K562 (cell line): ENCODE measurements at regions not wholly inside any gene's neighbourhood (a gene's known extent, or its start where the extent isn't known, plus 50 kb on each side); places are given as distances from the start of the nearest gene placed in this dataset.

Experiments
- ATAC-seq: fragments of 200-7000 bp; cut with Tn5 transposase; 3 replicates; pipeline ENCODE4 v1.9.1; 2020; ENCODE audit warnings: moderate library complexity
- BruUV-seq: library from RNA; stranded (reverse); fragments of 400-500 nt; replicated peaks from 2 replicates; lab custom pipeline; 2021; lab: Mats Ljungman, UMichigan
- CTCF ChIA-PET: fragments of 300-600 bp; formaldehyde crosslinking; extraction: SDS; loops from one replicate; lab custom pipeline; 2021; ENCODE audit warnings: low intra/inter-chr PET ratio; lab: Yijun Ruan, JAX
- POLR2A ChIA-PET: fragments of 300-600, 350-650 bp; sonication (Branson Sonifier 250); formaldehyde crosslinking; extraction: SDS; loops from one replicate; lab custom pipeline; 2021; ENCODE audit warnings: antibody characterized with exemption, inconsistent platforms; lab: Yijun Ruan, JAX
- DNase-seq, 4 experiments: peaks; one replicate each; pipeline versions ENCODE4 v3.0.0 to v3.0.0-alpha.2; 2011 to 2018; ENCODE audit warnings: low spot score in 3 of 4, mixed read lengths in 3 of 4; ENCODE audit errors: extremely low read depth in 1 of 4
- FAIRE-seq: peaks from 2 replicates; lab custom pipeline; 2011; peaks lifted over from hg19 to GRCh38; lab: Jason Lieb, UNC
- H2AFZ ChIP-seq: 2 replicates; pipeline ENCODE4 v1.6.0; 2011; ENCODE audit warnings: low read depth, low read length, control low read depth, inconsistent platforms
- H3K27ac ChIP-seq: fragments of 200-600 bp; 3 replicates; pipeline ENCODE4 v1.8.0; 2011; ENCODE audit warnings: low read depth, mild to moderate bottlenecking, control low read depth, inconsistent platforms, low read length, moderate library complexity, mixed read lengths; ENCODE audit errors: extremely low read depth
- H3K27me3 ChIP-seq, 2 experiments: fragments of 300-600 bp in 1 of 2; 2 replicates in 1 of 2; 3 replicates in 1 of 2; pipeline versions ENCODE4 v1.6.0 to v1.8.0; 2011; ENCODE audit warnings: inconsistent platforms in 2 of 2, low read length in 2 of 2, mild to moderate bottlenecking in 1 of 2, mixed read lengths in 1 of 2, moderate library complexity in 1 of 2; ENCODE audit not compliant: control insufficient read depth in 2 of 2, insufficient read depth in 2 of 2
- H3K36me3 ChIP-seq: fragments of 300-600 bp; 3 replicates; pipeline ENCODE4 v1.8.0; 2011; ENCODE audit warnings: mild to moderate bottlenecking, low read length, inconsistent platforms; ENCODE audit not compliant: control insufficient read depth, insufficient read depth
- H3K4me1 ChIP-seq, 2 experiments: fragments of 200-600 bp in 1 of 2; replicated peaks in 1 of 2; 2 replicates in 1 of 2; 3 replicates in 1 of 2; pipeline versions ENCODE4 v1.5.1 to v1.8.0; 2011; ENCODE audit warnings: inconsistent platforms in 2 of 2, low read length in 2 of 2, mild to moderate bottlenecking in 1 of 2, mixed read lengths in 1 of 2, moderate library complexity in 1 of 2; ENCODE audit not compliant: control insufficient read depth in 2 of 2, insufficient read depth in 2 of 2
- H3K4me2 ChIP-seq: 2 replicates; pipeline ENCODE4 v1.6.1; 2011; ENCODE audit warnings: low read length, control low read depth, inconsistent platforms, mixed read lengths; ENCODE audit not compliant: insufficient read depth
- H3K4me3 ChIP-seq: fragments of 200-600 bp; sonication (generic), shearing (Covaris generic); 2 replicates; pipeline ENCODE4 v1.5.1; 2016; ENCODE audit warnings: control low read depth, inconsistent platforms
- H3K79me2 ChIP-seq: fragments of 200-600 bp; 3 replicates; pipeline ENCODE4 v1.8.0; 2011; ENCODE audit warnings: low read length, inconsistent platforms; ENCODE audit not compliant: control insufficient read depth, insufficient read depth
- H3K9ac ChIP-seq, 2 experiments: 2 replicates each; pipeline versions ENCODE4 v1.6.0 to v1.6.1; 2011; ENCODE audit warnings: low read depth in 2 of 2, low read length in 2 of 2, control low read depth in 1 of 2, inconsistent platforms in 1 of 2, mild to moderate bottlenecking in 1 of 2, mixed read lengths in 1 of 2; ENCODE audit not compliant: insufficient read depth in 1 of 2
- H3K9me1 ChIP-seq: one replicate; pipeline ENCODE4 v1.6.0; 2011; ENCODE audit warnings: inconsistent platforms, mild to moderate bottlenecking, low read length, moderate library complexity; ENCODE audit not compliant: control insufficient read depth, insufficient read depth
- H3K9me3 ChIP-seq: replicated peaks from 2 replicates; pipeline ENCODE4 v1.5.1; 2011; ENCODE audit warnings: low read depth, low read length, inconsistent platforms; ENCODE audit not compliant: control insufficient read depth, insufficient read depth
- H4K20me1 ChIP-seq: replicated peaks from 2 replicates; pipeline ENCODE4 v1.6.1; 2011; ENCODE audit warnings: low read length, inconsistent platforms, mixed read lengths; ENCODE audit not compliant: control insufficient read depth, insufficient read depth
- CBFA2T3 ChIP-seq: fragments of 450-650 bp; IDR thresholded peaks from 2 replicates; pipeline ENCODE4 v1.6.1; 2017
- CREB3 ChIP-seq: fragments of 450-650 bp; conservative IDR thresholded peaks from 2 replicates; pipeline ENCODE4 v1.6.1; 2016; ENCODE audit warnings: missing genetic modification characterization, low read depth, mild to moderate bottlenecking, missing compliant biosample characterization, moderate library complexity
- ETV6 ChIP-seq, 3 experiments: fragments of 150-350 bp in 1 of 3; sonication (generic) in 1 of 3; formaldehyde crosslinking in 1 of 3; IDR thresholded peaks; 2 replicates each; pipeline versions ENCODE4 v1.6.1 to v1.8.0; 2014 to 2022; ENCODE audit warnings: borderline replicate concordance in 2 of 3, low read depth in 2 of 3, antibody characterized with exemption in 1 of 3, low read length in 1 of 3, mild to moderate bottlenecking in 1 of 3, missing genetic modification reagents in 1 of 3
- FOXM1 ChIP-seq, 2 experiments: fragments of 450-650 bp in 1 of 2; sonication (generic) in 1 of 2; formaldehyde crosslinking in 1 of 2; IDR thresholded peaks; 2 replicates each; pipeline versions ENCODE4 v1.6.1 to v1.9.0; 2017 to 2022; ENCODE audit warnings: low read depth in 2 of 2, mild to moderate bottlenecking in 2 of 2, missing genetic modification reagents in 1 of 2, moderate library complexity in 1 of 2
- HDAC3 ChIP-seq: fragments of 450-650 bp; IDR thresholded peaks from 2 replicates; pipeline ENCODE4 v1.6.1; 2018; ENCODE audit warnings: borderline replicate concordance, mild to moderate bottlenecking, moderate library complexity; ENCODE audit not compliant: partially characterized antibody
- HDAC6 ChIP-seq: IDR thresholded peaks from 2 replicates; pipeline ENCODE4 v1.6.1; 2012; ENCODE audit warnings: low read depth, mild to moderate bottlenecking, control low read depth, inconsistent platforms, low read length, moderate library complexity
- NCOA2 ChIP-seq, 2 experiments: fragments of 450-650 bp; IDR thresholded peaks; 2 replicates each; pipeline ENCODE4 v1.6.1; 2018; ENCODE audit warnings: mild to moderate bottlenecking in 2 of 2, moderate library complexity in 1 of 2; ENCODE audit not compliant: partially characterized antibody in 2 of 2
- PCBP1 ChIP-seq: fragments of 200-400 bp; formaldehyde crosslinking; IDR thresholded peaks from 2 replicates; pipeline ENCODE4 v1.6.1; 2018; ENCODE audit warnings: mild to moderate bottlenecking, low read depth, low read length; ENCODE audit not compliant: poor library complexity, severe bottlenecking
- VEZF1 ChIP-seq: fragments of 200-800 bp; sonication (Bioruptor generic); IDR thresholded peaks from 2 replicates; pipeline ENCODE4 v1.6.1; 2017; ENCODE audit warnings: missing genetic modification characterization, missing compliant biosample characterization
- XRCC4 ChIP-seq: IDR thresholded peaks from one replicate; pipeline ENCODE4 v1.6.1; 2011; ENCODE audit not compliant: insufficient read depth, insufficient read length; ENCODE audit errors: extremely low read depth
- ZNF143 ChIP-seq: sonication (generic); formaldehyde crosslinking; IDR thresholded peaks from 2 replicates; pipeline ENCODE4 v1.9.0; 2022; ENCODE audit warnings: mild to moderate bottlenecking, missing genetic modification reagents
- ZNF445 ChIP-seq: fragments of 250-450 bp; sonication (Bioruptor Pico); IDR thresholded peaks from 2 replicates; pipeline ENCODE4 v1.4.0; 2020; ENCODE audit warnings: low read depth, mild to moderate bottlenecking, moderate library complexity
- ZNF79 ChIP-seq: fragments of 250-450 bp; sonication (Bioruptor Pico); IDR thresholded peaks from 2 replicates; pipeline ENCODE4 v1.4.0; 2020; ENCODE audit warnings: low read depth, mild to moderate bottlenecking, moderate library complexity
- WGBS: fragments of 100-300 bp; shearing (Covaris generic); methylation state at CpG from one replicate; pipeline ENCODE4 v1.1.6; 2016; ENCODE audit warnings: low coverage, mixed read lengths; ENCODE audit not compliant: insufficient coverage; ENCODE audit errors: missing lambda C conversion rate; 5-methylcytosine and 5-hydroxymethylcytosine counted together
- in situ Hi-C: fragments of 300-500 bp; cut with MboI; formaldehyde crosslinking; loops from 4 replicates; pipeline ENCODE4 v1.15.0; 2018; ENCODE audit warnings: inconsistent platforms, mixed read lengths
- intact Hi-C: fragments of 100-400 bp; cut with micrococcal nuclease; formaldehyde crosslinking; loops from 2 replicates; pipeline ENCODE4 v1.14.2; 2022

GRCh38 chr2:145404690-145405089 is 884.8 kb upstream of the ZEB2 start:
- Histone ChIP-seq H3K9me1 (no peaks in the 10 kb centered on the region), H3K4me1 (no peaks in the 10 kb centered on the region), H3K4me2 (no peak overlapping the region), H4K20me1 (no peaks in the 10 kb centered on the region), H3K36me3 (no peaks in the 10 kb centered on the region), H3K27ac (no peak overlapping the region), H3K9me3 (no peaks in the 10 kb centered on the region), H3K4me3 (no peak overlapping the region), H3K27me3 (no peaks in the 10 kb centered on the region), H3K79me2 (no peaks in the 10 kb centered on the region), H2AFZ (no peak overlapping the region), H3K9ac (no peak overlapping the region)
- no peak for TF ChIP-seq NCOA2 (IDR thresholded peaks at IDR 0.05; ENCODE audit: partially characterized antibody in 2 of 2)
- no peak for TF ChIP-seq VEZF1 (CRISPR knock-in tag)
- no peak for TF ChIP-seq CBFA2T3
- TF ChIP-seq PCBP1 = no peak
- TF ChIP-seq FOXM1 (IDR thresholded peaks at IDR 0.05; ENCODE audit: low read depth) = no peak
- no peak for TF ChIP-seq FOXM1 (CRISPR knock-in tag; IDR thresholded peaks at IDR 0.05; ENCODE audit: low read depth)
- TF ChIP-seq ZNF445 = no peak
- no peak for TF ChIP-seq ZNF143 (CRISPR knock-in tag)
- no peak for TF ChIP-seq ETV6 (IDR thresholded peaks at IDR 0.05; ENCODE audit: borderline replicate concordance in 1 of 2, low read depth in 2 of 2, low read length in 1 of 2)
- TF ChIP-seq ETV6 (CRISPR knock-in tag; IDR thresholded peaks at IDR 0.05; ENCODE audit: borderline replicate concordance) = no peak
- TF ChIP-seq ZNF79 (CRISPR knock-in tag) = no peak
- TF ChIP-seq XRCC4 = no peak
- TF ChIP-seq HDAC3 = no peak
- TF ChIP-seq CREB3 (tag) = no peak
- no peak for TF ChIP-seq HDAC6
- in situ Hi-C loops (no loop called here), intact Hi-C loops (no loop called here)
- BruUV-seq = no TSS peak
- WGBS = 20% methylated on average over 1 of the region's 1 CpG
- no peak for DNase-seq
- POLR2A ChIA-PET = interaction anchor here (0.6 kb wide), 1 partner anchor 193 kb away, joined by 3 read pairs; no protein-coding TSS in a partner anchor
- CTCF ChIA-PET = no interaction called here
- no peak for FAIRE-seq
- no peak for ATAC-seq
